Esophagus squamous epithelium (tissue), 4 donors: ENCODE measurements at regions not wholly inside any gene's neighbourhood (a gene's known extent, or its start where the extent isn't known, plus 50 kb on each side); places are given as distances from the start of the nearest gene placed in this dataset.

ENCODE experiments used
- POLR2A ChIP-seq, 4 donors: fragments of 450-650 bp; IDR thresholded peaks; one replicate each; pipeline ENCODE4 v1.6.1; 2017; ENCODE audit warnings: antibody characterized with exemption in 4 of 4, mild to moderate bottlenecking in 4 of 4, moderate library complexity in 3 of 4
- TF ChIP-seq, protein P1 (sequence below), 6 experiments: fragments of 450-650 bp in 4 of 6; fragments of 200-600 bp in 2 of 6; sonication (generic) in 2 of 6; IDR thresholded peaks; one replicate each; pipeline ENCODE4 v1.5.1; 2016 to 2019; ENCODE audit warnings: antibody characterized with exemption in 6 of 6, mild to moderate bottlenecking in 4 of 6, moderate library complexity in 4 of 6

GRCh38 chr14:79967001-79967400 is 244.3 kb downstream of the DIO2 start:
- TF ChIP-seq, protein P1, sequence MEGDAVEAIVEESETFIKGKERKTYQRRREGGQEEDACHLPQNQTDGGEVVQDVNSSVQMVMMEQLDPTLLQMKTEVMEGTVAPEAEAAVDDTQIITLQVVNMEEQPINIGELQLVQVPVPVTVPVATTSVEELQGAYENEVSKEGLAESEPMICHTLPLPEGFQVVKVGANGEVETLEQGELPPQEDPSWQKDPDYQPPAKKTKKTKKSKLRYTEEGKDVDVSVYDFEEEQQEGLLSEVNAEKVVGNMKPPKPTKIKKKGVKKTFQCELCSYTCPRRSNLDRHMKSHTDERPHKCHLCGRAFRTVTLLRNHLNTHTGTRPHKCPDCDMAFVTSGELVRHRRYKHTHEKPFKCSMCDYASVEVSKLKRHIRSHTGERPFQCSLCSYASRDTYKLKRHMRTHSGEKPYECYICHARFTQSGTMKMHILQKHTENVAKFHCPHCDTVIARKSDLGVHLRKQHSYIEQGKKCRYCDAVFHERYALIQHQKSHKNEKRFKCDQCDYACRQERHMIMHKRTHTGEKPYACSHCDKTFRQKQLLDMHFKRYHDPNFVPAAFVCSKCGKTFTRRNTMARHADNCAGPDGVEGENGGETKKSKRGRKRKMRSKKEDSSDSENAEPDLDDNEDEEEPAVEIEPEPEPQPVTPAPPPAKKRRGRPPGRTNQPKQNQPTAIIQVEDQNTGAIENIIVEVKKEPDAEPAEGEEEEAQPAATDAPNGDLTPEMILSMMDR (IDR thresholded peaks at IDR 0.05) = no peak
- no peak for TF ChIP-seq POLR2A (IDR thresholded peaks at IDR 0.05)
